Epithelial cell of esophagus (primary cell): ENCODE measurements at regions not wholly inside any gene's neighbourhood (a gene's known extent, or its start where the extent isn't known, plus 50 kb on each side); places are given as distances from the start of the nearest gene placed in this dataset.
"Not testable (repeated sequence)": the region's sequence is repeated elsewhere in the genome, so short reads cannot be mapped to it uniquely, and the experiment has no call there.

ENCODE experiments used
- DNase-seq: peaks from one replicate; pipeline ENCODE4 v3.0.0; 2010; ENCODE audit warnings: low read depth
- H3K4me3 ChIP-seq: 2 replicates; pipeline ENCODE4 v1.5.1; 2011; ENCODE audit warnings: mild to moderate bottlenecking, low read length, control low read depth
- TF ChIP-seq, protein P1 (sequence below): IDR thresholded peaks from 2 replicates; pipeline ENCODE4 v1.5.1; 2011; ENCODE audit warnings: low read depth, mild to moderate bottlenecking, low read length, control low read depth, inconsistent platforms; ENCODE audit not compliant: insufficient read depth; ENCODE audit errors: missing control alignments

DNA sequence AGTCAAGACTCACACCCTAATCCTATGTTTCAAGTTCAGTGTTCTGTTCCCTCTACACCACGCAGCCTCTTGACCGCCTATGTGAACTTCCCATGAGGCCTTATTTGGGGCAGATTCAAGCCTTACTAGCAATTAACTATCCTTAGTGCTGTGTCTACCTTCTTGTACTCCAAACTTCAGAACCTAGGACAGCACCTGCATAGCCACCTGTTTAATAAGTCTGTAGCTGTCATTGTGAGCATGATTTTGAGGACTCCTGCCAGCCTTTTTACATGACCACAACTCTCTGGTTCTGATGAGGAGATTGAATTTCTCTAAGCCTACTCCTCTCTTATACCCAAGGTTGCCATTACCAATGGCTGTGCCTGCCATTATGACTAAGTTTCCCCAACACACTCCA, 50.8 kb upstream of the PCSK1 start:
- peak; percentile 76 for DNase-seq
- no peak overlapping the region for H3K4me3 ChIP-seq
- TF ChIP-seq, protein P1, sequence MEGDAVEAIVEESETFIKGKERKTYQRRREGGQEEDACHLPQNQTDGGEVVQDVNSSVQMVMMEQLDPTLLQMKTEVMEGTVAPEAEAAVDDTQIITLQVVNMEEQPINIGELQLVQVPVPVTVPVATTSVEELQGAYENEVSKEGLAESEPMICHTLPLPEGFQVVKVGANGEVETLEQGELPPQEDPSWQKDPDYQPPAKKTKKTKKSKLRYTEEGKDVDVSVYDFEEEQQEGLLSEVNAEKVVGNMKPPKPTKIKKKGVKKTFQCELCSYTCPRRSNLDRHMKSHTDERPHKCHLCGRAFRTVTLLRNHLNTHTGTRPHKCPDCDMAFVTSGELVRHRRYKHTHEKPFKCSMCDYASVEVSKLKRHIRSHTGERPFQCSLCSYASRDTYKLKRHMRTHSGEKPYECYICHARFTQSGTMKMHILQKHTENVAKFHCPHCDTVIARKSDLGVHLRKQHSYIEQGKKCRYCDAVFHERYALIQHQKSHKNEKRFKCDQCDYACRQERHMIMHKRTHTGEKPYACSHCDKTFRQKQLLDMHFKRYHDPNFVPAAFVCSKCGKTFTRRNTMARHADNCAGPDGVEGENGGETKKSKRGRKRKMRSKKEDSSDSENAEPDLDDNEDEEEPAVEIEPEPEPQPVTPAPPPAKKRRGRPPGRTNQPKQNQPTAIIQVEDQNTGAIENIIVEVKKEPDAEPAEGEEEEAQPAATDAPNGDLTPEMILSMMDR, result no peak

DNA sequence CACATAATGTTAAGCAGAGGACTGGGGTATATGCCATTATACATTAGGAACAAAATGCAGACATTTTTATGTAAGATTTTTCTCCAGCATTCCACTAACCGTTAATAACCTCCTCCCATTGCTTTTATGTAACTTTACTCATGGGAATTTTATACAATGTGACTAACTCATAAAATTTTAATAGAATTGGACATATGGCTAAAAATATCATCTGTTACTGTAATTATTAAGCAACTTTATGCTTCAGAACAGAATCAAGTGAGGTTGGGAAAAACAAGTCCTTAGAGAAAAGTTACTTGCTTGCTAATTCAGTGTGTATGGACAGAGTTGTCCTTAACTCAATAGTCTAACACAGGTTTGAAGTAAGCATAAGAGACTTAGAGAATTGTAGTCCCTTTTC, 54.8 kb upstream of the PCSK1 start:
- TF ChIP-seq, protein P1, result no peak

DNA sequence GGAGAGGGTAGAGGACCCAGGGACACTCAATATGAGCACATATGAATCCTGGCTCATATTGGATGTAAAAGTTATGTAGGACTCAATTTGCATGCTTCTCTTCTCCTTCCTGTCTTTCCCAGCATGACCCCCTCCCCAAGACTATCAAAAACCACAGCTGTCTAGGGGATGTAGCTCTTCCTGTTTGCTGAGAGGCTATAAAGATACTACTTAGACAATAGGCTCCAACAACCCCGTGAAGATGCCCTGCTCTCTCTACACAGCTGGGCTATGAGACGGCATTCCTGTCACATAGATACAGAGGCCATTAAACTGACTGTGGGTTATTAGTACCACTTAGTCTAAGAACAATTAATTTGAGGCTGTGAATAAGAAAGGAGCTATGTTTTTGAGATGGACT, 56.5 kb upstream of the PCSK1 start:
- no peak overlapping the region for H3K4me3 ChIP-seq
- TF ChIP-seq, protein P1, result no peak
- DNase-seq, result no peak

More for the DNA sequence above, 54.8 kb upstream of the PCSK1 start:
- no peak for DNase-seq
- no peak overlapping the region for H3K4me3 ChIP-seq

DNA sequence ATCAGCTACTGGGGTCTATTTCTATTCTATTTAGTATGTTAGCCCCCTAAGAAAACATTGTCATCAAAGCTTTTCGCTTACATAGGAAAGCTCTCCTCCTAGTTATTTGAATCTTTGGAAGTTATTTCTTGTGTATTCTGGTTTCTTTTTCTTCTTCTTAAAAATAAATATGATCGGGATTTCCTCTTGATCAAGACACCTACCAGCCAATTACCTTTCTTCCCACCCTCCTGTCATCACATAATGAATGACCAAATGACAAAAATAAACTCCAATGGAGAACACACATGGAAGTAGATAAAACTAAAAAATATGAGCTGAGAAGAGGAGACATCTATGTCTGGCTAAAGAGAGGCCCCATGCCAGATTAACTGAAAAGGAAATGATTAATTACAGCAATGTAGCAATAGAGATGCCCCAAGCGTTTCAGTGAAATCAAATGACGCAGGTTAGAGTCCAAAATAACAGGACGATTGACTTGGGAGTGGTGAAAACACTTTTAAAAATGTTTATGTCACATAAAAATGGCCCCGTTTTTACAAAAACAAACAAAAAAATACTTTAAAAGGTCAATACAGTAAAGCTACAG, 59.5 kb upstream of the PCSK1 start:
- peak; percentile 48 for DNase-seq
- TF ChIP-seq, protein P1, result no peak
- no peak overlapping the region for H3K4me3 ChIP-seq

DNA sequence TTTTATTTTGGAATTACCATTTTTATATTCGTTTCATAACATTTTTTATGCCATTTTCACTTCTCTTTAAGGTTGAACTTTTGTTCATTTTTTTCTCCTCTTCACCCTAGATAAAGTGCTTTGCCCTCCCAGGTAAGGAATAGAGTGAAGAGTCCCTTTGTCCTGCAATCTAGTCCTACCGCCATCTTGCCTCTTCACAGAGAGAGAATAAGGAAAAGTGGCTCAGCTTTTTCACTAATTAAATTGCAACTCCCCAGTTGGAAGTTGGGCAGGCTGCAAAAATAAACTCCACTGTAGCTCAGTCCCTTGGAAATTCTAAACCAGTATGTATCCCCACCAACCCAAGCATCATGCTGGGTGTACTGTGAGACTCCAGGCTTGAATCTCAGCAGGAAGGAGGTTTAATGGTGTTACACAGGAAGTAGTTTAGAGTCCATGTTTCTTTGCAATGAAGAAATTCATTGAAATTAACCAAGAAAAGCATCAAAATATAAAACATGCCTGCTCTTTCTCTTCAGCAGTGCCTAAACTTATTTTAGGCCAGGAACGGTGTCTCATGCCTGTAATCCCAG, 60.3 kb upstream of the PCSK1 start:
- TF ChIP-seq, protein P1, result no peak
- no peak overlapping the region for H3K4me3 ChIP-seq
- DNase-seq, result no peak

DNA sequence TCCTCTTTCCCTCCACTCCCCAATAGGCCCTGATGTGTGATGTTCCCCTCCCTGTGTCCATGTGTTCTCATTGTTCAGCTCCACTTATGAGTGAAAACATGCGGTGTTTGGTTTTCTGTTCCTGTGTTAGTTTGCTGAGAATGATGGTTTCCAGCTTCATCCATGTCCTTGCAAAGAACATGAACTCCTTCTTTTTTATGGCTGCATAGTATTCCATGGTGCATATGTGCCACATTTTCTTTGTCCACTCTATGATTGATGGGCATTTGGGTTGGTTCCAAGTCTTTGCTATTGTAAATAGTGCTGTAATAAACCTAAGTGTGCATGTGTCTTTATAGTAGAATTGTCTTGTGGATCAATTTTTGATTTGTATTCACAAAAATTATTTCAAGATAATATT, 62.4 kb upstream of the PCSK1 start:
- not testable (repeated sequence) for H3K4me3 ChIP-seq, DNase-seq

DNA sequence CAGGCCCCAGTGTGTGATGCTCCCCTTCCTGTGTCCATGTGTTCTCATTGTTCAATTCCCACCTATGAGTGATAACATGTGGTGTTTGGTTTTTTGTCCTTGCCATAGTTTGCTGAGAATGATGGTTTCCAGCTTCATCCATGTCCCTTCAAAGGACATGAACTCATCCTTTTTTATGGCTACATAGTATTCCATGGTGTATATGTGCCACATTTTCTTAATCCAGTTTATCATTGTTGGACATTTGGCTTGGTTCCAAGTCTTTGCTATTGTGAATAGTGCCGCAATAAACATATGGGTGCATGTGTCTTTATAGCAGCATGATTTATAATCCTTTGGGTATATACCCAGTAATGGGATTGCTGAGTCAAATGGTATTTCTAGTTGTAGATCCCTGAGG, 64.0 kb upstream of the PCSK1 start:
- DNase-seq, H3K4me3 ChIP-seq: not testable (repeated sequence)

DNA sequence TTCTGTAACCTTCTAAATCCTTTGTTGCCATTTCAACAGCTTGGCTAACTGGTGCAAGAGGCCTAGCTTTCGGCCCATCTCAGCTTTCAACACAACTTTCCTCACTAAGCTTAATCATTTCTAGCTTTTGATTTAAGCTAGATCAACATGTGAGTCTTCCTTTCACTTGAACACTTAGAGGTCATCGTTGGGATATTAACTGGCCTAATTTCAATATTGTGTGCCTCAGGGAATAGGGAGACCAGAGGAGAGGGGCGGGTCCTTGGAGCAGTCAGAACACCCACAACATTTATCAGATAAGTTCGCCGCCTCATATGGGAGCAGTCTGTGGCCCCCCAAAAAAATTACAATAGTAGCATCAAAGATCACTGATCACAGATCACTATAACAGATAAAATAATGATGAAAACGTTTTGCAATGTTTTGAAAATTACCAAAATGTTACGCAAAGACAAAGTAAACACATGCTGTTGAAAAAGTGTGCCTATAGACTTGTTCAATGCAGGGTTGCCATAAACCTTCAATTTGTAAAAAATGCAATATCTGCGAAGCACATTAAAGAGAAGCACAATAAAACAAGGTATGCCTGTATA, 66.8 kb upstream of the PCSK1 start:
- TF ChIP-seq, protein P1, result no peak
- no peak overlapping the region for H3K4me3 ChIP-seq
- no peak for DNase-seq
